AG09309 (cell line): ENCODE measurements at regions not wholly inside any gene's neighbourhood (a gene's known extent, or its start where the extent isn't known, plus 50 kb on each side); places are given as distances from the start of the nearest gene placed in this dataset.
A peak's percentile ranks its signal among the peaks of the same experiment; 100 is the strongest.

Source experiments
- DNase-seq: peaks from one replicate; pipeline ENCODE4 v3.0.0-alpha.2; 2010; ENCODE audit warnings: low read depth
- H3K4me3 ChIP-seq: 2 replicates; pipeline ENCODE4 v1.5.1; 2011; ENCODE audit warnings: mild to moderate bottlenecking, low read depth, low read length, moderate library complexity; ENCODE audit not compliant: control insufficient read depth
- TF ChIP-seq, protein P1 (sequence below): IDR thresholded peaks from 2 replicates; pipeline ENCODE4 v1.5.1; 2011; ENCODE audit warnings: mild to moderate bottlenecking, low read depth, low read length, inconsistent platforms; ENCODE audit not compliant: insufficient read depth, control insufficient read depth; ENCODE audit errors: missing control alignments

- no peak for DNase-seq
- TF ChIP-seq, protein P1, sequence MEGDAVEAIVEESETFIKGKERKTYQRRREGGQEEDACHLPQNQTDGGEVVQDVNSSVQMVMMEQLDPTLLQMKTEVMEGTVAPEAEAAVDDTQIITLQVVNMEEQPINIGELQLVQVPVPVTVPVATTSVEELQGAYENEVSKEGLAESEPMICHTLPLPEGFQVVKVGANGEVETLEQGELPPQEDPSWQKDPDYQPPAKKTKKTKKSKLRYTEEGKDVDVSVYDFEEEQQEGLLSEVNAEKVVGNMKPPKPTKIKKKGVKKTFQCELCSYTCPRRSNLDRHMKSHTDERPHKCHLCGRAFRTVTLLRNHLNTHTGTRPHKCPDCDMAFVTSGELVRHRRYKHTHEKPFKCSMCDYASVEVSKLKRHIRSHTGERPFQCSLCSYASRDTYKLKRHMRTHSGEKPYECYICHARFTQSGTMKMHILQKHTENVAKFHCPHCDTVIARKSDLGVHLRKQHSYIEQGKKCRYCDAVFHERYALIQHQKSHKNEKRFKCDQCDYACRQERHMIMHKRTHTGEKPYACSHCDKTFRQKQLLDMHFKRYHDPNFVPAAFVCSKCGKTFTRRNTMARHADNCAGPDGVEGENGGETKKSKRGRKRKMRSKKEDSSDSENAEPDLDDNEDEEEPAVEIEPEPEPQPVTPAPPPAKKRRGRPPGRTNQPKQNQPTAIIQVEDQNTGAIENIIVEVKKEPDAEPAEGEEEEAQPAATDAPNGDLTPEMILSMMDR = no peak
- no peak overlapping the region for H3K4me3 ChIP-seq
Observed at GRCh38 chr6:85372188-85372914, 77.5 kb upstream of the NT5E start.

GRCh38 chr6:85368631-85369030 is 81.3 kb upstream of the NT5E start:
- H3K4me3 ChIP-seq = no peak overlapping the region
- DNase-seq = no peak
- TF ChIP-seq, protein P1 = no peak

GRCh38 chr6:85364344-85364743 is 85.5 kb upstream of the NT5E start:
- H3K4me3 ChIP-seq = no peak overlapping the region
- DNase-seq = peak; percentile 5
- TF ChIP-seq, protein P1 = no peak

DNA sequence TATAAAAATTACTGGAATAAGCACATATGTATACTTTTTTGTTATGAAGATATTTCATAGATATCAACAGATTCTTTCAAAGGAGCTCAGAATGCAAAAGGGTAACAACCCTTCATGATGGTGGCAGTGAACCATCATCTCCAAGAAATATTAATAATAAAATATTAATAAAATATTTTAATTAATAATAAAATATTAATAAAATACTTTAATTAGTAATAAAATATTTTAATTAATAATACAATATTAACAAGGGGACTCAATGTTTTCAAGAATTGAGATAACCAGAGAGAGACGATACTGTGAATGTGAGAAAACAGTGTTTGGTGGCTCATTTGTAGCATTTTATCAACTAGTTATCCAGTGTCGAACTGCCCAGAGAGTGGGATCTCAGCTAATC is 86.0 kb upstream of the NT5E start:
- TF ChIP-seq, protein P1 = no peak
- no peak overlapping the region for H3K4me3 ChIP-seq
- no peak for DNase-seq

DNA sequence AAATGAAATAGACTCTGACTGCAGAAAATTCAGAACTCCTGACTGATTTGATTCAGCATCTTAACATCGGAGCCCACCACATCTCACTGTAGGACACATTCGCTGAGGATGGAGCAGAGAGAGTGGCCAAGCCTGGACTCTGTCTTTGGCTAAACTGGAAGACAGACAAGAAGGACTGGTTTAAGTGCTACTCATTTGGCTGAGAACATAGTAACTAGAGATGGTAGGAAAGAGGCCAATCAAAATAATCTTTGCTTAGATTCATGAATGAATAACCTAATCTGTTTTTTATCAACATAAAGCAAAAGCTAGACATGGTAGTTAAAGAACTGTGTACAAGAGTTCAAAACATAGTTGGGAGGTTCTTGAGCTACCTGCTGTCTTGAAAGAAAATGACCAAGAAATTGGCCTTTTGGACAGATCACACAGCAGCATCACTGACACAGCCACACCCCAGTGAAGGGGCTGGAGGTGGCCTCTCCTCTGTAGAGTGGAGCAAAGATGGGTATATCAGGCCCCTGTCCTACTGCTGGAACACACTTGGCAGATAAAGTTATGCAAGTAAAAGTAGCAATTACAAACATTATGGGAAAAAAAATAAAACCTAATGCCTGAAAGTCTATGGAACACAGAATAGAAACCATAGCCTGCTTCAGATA is 87.1 kb upstream of the NT5E start:
- TF ChIP-seq, protein P1 = no peak
- peak; percentile 11 for DNase-seq
- no peak overlapping the region for H3K4me3 ChIP-seq

DNA sequence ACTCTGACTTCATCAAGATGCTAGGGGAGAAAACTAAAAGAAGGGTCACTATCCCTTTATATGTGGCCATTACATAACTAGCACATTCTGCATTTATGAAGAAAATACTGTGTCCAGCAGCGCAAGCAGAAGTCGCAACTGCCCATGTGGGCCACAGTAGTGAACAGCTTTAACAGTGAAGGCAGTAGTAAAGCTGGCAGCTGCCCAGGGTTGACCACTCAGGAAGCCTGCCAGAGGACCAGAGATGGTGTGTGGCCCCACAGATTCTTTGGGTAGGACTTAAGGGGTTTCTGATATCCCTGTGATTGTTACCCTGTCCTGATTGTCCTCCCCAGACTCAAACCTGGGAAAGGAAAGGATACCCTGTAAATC is 88.3 kb upstream of the NT5E start:
- H3K4me3 ChIP-seq = no peak overlapping the region
- DNase-seq = no peak
- TF ChIP-seq, protein P1 = no peak
